Esophagus squamous epithelium (tissue), 5 donors: ENCODE measurements at regions not wholly inside any gene's neighbourhood (a gene's known extent, or its start where the extent isn't known, plus 50 kb on each side); places are given as distances from the start of the nearest gene placed in this dataset.

Source experiments
- DNase-seq: peaks from one replicate; lab custom pipeline; 2025; lab: John Stamatoyannopoulos, UW
- H3K27ac ChIP-seq, 4 donors: fragments of 200-600 bp; sonication (generic); one replicate each; pipeline ENCODE4 v1.5.1; 2016 to 2019; ENCODE audit warnings: mild to moderate bottlenecking in 1 of 4
- H3K27me3 ChIP-seq, 4 donors: fragments of 200-600 bp; sonication (generic); 1 replicate in 3 of 4; 2 replicates in 1 of 4; pipeline versions ENCODE4 v1.5.1 to v1.6.0; 2017 to 2021; ENCODE audit warnings: antibody characterized with exemption in 1 of 4
- H3K36me3 ChIP-seq, 3 donors: fragments of 200-600 bp; sonication (generic); one replicate each; pipeline ENCODE4 v1.5.1; 2016 to 2019
- H3K4me1 ChIP-seq, 3 donors: fragments of 200-600 bp; sonication (generic); one replicate each; pipeline ENCODE4 v1.5.1; 2017 to 2019
- H3K4me3 ChIP-seq, 4 donors: fragments of 200-600 bp; sonication (generic); 1 replicate in 3 of 4; 2 replicates in 1 of 4; pipeline ENCODE4 v1.5.1; 2016 to 2019; ENCODE audit warnings: mild to moderate bottlenecking in 2 of 4, moderate library complexity in 1 of 4
- H3K9me3 ChIP-seq, 3 donors: fragments of 200-600 bp; sonication (generic); one replicate each; pipeline ENCODE4 v1.5.1; 2016 to 2019
- CTCF ChIP-seq, 6 experiments: fragments of 450-650 bp in 4 of 6; fragments of 200-600 bp in 2 of 6; sonication (generic) in 2 of 6; IDR thresholded peaks; one replicate each; pipeline ENCODE4 v1.5.1; 2016 to 2019; ENCODE audit warnings: antibody characterized with exemption in 6 of 6, mild to moderate bottlenecking in 4 of 6, moderate library complexity in 4 of 6
- POLR2A ChIP-seq, 4 donors: fragments of 450-650 bp; IDR thresholded peaks; one replicate each; pipeline ENCODE4 v1.6.1; 2017; ENCODE audit warnings: antibody characterized with exemption in 4 of 4, mild to moderate bottlenecking in 4 of 4, moderate library complexity in 3 of 4
- WGBS, 2 donors: methylation state at CpG; one replicate each; pipeline ENCODE4 v1.1.5; 2018; 5-methylcytosine and 5-hydroxymethylcytosine counted together
- intact Hi-C: fragments of 100-400 bp; cut with DNase I; formaldehyde crosslinking; loops from one replicate; pipeline ENCODE4 v1.15.0; 2022
- donor health status: DM: yes; HTN: yes; CAD: no.

- WGBS, 2 donors: 74 to 94% methylated on average over 2 of the region's 2 CpGs
Observed at GRCh38 chr12:83979785-83980184, 932.8 kb downstream of the SLC6A15 start.

GRCh38 chr12:83971781-83972180, 940.8 kb downstream of the SLC6A15 start:
- 83 to 85% methylated on average over 3 of the region's 3 CpGs for WGBS, 2 donors
- no peak for DNase-seq
- no peak overlapping the region for H3K27ac ChIP-seq
- H3K4me3 ChIP-seq: no peak overlapping the region
- H3K36me3 ChIP-seq: no peaks in the 10 kb centered on the region
- no peaks in the 10 kb centered on the region for H3K27me3 ChIP-seq
- intact Hi-C loops: no loop called here
- H3K9me3 ChIP-seq: no peaks in the 10 kb centered on the region
- no peaks in the 10 kb centered on the region for H3K4me1 ChIP-seq
- no peak for TF ChIP-seq CTCF (IDR thresholded peaks at IDR 0.05)
- TF ChIP-seq POLR2A (IDR thresholded peaks at IDR 0.05): no peak

More at GRCh38 chr12:83979785-83980184, 932.8 kb downstream of the SLC6A15 start:
- Histone ChIP-seq H3K4me3 (no peak overlapping the region), H3K27me3 (no peaks in the 10 kb centered on the region), H3K9me3 (no peaks in the 10 kb centered on the region), H3K4me1 (no peaks in the 10 kb centered on the region), H3K27ac (no peak overlapping the region), H3K36me3 (no peaks in the 10 kb centered on the region)
- intact Hi-C loops: no loop called here
- no peak for TF ChIP-seq POLR2A (IDR thresholded peaks at IDR 0.05)
- no peak for TF ChIP-seq CTCF (IDR thresholded peaks at IDR 0.05)
- no peak for DNase-seq

- H3K36me3 ChIP-seq: no peaks in the 10 kb centered on the region
- H3K9me3 ChIP-seq: no peaks in the 10 kb centered on the region
- intact Hi-C loops: no loop called here
- no peak overlapping the region for H3K27ac ChIP-seq
- whole genome bisulfite sequencing, 2 donors: 84 to 87% methylated on average over 1 of the region's 1 CpG
- DNase-seq: no peak
- no peaks in the 10 kb centered on the region for H3K27me3 ChIP-seq
- TF ChIP-seq POLR2A (IDR thresholded peaks at IDR 0.05): no peak
- H3K4me3 ChIP-seq: no peak overlapping the region
- H3K4me1 ChIP-seq: no peaks in the 10 kb centered on the region
Observed at GRCh38 chr12:83960767-83961166, 951.8 kb downstream of the SLC6A15 start.

GRCh38 chr12:83958997-83959396, 953.6 kb downstream of the SLC6A15 start:
- intact Hi-C loops: no loop called here
- no peak overlapping the region for H3K27ac ChIP-seq
- no peak for DNase-seq
- H3K27me3 ChIP-seq: no peaks in the 10 kb centered on the region
- H3K9me3 ChIP-seq: no peaks in the 10 kb centered on the region
- H3K4me1 ChIP-seq: no peaks in the 10 kb centered on the region
- no peak for TF ChIP-seq POLR2A (IDR thresholded peaks at IDR 0.05)
- no peak for TF ChIP-seq CTCF (IDR thresholded peaks at IDR 0.05)
- H3K36me3 ChIP-seq: no peaks in the 10 kb centered on the region
- H3K4me3 ChIP-seq: no peak overlapping the region
- 43 to 45% methylated on average over 2 of the region's 2 CpGs for WGBS, 2 donors

GRCh38 chr12:83954956-83955601, 957.5 kb downstream of the SLC6A15 start:
- Histone ChIP-seq H3K27me3 (no peaks in the 10 kb centered on the region), H3K9me3 (peaks cover 0 to 8% (median 0%) of the 10 kb centered on the region in 3 donors), H3K27ac (no peak overlapping the region), H3K36me3 (no peaks in the 10 kb centered on the region), H3K4me1 (no peaks in the 10 kb centered on the region), H3K4me3 (no peak overlapping the region)
- TF ChIP-seq POLR2A (IDR thresholded peaks at IDR 0.05): no peak
- no peak for TF ChIP-seq CTCF (IDR thresholded peaks at IDR 0.05)
- no peak for DNase-seq
- WGBS, 2 donors: 76 to 82% methylated on average over 3 of the region's 3 CpGs
- intact Hi-C loops: no loop called here
